Stimulated activated naive CD4-positive, alpha-beta T cell (primary cell): ENCODE measurements at regions not wholly inside any gene's neighbourhood (a gene's known extent, or its start where the extent isn't known, plus 50 kb on each side); places are given as distances from the start of the nearest gene placed in this dataset.

ENCODE experiments used
- DNase-seq, 6 experiments: peaks; one replicate each; lab custom pipeline; 2025; lab: John Stamatoyannopoulos, UW

DNA sequence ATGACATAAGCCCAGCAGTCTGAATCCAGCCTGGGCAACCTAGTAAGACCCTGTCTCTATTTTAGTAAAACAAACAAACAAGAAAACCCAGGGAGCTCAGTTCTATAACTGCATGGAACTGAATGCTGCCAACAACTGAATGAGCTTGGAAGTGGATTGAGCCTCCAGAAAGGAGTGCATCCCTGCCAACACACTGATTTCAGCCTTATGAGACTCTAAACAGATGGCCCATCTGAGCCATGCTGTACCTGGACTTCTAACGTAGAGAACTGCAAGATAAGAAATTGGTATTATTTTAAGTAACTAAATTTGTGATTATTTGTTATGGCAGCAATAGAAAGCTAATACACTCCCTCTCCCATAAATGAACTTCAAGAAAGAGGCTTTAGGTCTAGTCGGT lies 150.4 kb upstream of the RAI14 start:
- DNase-seq: no peak

DNA sequence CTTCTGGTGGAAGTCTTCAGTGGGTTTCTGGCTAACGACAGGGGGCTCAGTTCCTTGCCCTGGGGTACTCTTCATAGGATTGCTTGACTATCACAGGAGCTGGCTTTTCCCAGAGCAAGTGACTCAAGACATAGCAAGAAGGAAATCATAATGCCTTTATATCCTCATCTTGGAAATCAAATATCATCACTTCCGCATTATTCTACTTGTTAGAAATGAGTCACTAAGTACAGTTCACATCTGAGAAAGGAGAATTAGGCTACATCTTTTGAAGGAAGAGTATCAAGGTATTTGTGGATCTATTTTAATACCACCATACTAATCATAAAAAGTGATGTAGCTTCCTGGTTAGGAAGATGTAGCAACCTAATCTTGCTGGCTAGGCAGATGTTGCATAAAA lies 148.2 kb upstream of the RAI14 start:
- no peak for DNase-seq

DNA sequence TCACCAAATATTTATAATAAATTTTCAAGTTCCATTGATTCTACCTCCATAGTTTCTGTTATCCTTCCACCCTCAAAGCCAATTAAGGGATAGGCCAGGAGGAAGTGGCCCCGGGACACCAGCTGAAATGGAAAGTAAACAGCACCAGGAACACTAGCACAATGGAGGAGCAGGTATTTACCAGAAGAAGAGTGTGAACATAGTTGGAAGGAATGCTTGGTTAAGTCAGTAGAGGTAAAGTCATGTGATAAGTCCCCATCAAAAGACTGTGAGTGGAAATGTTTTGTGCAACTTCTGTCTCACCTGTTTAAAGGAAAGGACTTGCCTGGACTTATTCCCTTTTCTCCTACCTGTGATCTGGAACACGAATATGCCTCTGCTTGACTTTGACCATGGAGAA lies 146.7 kb upstream of the RAI14 start:
- DNase-seq: no peak

DNA sequence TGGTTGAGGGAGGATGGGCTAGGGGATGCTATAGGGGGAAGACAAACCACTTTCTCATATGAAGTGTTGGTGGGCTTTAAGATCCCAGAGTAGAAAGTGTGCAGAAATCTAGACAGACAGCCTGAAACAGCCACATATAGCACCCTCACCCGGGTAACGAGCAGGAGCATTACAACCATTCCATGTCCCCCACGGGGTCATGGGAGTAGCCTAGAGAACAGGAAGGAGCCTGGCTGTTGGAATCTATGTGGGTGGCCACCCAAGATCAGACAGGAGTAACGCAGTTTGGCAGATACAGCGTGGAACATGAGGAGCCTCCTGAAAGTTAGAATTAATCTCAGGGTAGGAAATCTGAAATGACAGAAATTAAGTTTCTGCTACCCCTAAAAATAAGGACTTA lies 146.1 kb upstream of the RAI14 start:
- DNase-seq: no peak

DNA sequence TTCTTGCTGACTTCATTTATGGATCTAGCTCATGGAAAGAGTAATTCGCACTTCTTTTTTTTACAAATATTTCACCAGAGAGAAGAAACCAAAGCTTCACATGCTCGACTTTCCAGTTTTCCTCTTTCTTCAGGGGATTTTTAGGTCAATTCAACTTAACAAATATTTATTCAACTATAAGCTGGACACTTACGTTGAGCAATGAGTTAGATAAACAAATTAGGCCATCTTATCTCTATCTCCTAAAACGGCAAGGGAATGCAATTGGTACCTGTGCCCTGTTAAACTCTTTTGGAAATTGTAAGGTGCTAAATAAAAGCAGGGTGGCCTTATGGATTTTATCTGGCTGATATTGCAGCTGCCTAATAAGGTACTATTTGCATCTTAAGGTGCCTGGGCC lies 145.1 kb upstream of the RAI14 start:
- DNase-seq: no peak

DNA sequence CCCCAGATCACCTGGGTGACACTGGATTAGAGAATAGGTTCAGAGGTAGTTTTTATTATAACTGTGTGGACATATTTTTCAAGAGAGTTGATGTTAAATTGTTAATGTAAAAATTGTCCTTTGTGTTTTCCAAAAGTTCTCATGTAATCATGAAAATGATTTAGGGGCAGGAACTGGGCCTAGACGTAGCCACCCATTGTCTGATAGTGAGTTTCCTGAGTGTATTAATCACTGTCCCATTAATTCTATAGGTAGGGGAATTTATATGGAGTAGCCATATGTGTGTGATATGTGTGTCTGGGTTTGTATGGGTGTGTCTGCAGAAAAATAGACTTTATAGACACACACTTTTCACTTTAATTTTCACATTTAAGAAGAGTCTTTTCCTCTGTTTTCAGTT lies 144.6 kb upstream of the RAI14 start:
- DNase-seq: no peak

DNA sequence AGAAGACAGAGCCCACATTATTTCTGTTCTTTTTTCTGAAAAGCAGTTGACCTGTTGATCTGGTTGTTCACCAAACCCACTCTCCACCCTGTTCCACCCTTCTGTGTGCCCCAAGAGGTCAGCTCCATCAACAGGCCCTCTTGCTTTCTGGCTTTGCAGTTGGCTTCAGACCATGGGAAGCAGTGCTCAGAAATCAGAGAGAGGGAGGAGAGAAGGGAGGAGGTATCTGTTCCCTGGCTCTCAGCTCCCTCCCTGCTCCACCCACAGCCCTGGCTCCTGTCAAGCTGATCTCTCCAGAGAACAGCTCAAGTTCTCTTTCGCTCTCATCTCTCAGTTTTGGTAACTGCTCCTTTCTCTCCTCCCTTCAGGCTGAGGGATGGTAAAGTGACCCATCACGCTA lies 144.2 kb upstream of the RAI14 start:
- no peak for DNase-seq

DNA sequence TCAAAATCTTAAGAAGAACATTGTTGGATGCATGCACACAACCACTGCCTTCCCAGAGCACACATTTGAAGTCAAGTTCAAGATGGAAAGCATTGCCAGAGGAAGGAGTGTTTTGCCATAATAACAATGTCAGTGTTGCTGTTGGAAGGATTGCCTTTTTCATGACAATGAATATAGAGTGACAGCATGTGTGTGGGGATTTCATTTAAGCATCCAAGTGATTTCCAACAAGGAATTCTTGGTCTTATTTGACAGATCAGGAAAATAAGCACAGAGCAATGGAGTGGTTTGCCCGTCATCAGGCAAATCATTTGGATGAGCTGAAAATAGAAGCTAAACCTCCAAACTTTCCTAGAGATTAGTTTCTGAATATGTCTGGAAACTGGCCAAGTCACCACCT lies 140.0 kb upstream of the RAI14 start:
- no peak for DNase-seq

DNA sequence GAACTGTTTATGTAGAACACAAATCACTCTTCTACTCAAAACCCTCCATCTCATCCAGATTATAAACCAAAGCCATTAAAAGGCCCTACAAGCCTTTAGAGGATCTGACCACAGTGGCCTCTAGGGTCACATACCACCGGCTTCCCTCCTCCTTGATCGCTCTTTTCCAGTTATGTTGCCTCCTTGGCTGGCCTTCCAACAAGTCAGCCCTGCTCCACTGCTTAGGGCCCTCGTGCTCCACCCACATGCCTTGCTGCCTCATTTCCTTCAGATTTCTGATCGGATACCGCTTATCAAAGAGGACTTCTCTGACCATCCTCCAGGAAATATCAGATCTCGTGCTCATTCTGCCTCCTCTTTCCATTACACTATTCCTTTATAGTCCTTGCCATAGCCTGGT lies 139.4 kb upstream of the RAI14 start:
- DNase-seq: no peak

DNA sequence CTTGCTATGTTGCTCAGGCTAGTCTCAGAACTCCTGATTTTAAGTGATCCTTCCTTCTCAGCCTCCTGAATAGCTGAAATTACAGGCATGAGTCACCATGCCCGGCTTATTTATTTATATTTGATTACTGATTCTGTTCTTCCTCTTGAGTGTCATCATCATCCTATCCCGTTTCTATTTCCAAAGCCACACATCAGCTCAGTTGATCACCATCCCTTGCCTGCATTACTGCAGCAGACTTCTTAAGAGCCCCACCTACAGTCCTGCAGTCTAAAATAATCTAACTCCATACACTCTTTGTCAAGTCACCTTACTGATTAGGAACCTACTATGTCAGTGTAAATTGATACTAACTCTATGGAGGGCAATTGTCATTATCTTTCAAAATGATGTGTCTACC lies 138.9 kb upstream of the RAI14 start:
- DNase-seq: no peak

DNA sequence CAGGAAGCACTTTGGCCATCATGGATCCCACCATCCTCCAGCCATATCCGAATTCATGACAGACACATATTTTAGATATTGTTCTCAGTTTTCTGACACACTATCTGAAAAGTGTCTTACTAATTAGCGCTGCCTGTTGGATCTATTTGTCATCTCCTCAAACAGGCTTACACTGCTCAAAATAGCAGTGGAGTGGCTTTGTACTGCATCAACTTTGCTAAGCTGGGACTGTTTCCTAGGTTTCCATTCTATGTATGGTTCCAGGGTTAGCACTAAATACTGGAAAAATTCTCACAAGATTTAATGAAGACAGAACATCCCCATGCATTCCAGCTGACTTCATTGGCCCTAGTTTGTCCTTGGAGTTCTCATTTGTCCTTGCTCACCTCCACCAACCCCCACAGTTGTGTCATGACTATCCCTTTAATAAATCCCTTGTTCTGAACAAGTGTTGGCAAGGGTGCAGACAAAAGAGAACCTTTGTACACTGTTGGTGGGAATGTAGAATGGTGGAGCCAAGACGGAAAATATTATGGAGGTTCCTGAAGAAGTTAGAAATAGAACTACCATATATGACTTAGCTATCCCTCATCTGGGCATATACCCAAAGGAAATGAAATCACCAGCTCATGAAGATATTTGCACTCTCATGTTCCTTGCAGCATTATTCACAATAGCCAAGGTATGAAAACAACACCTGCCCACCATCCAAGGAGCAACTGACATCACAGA lies 136.5 kb upstream of the RAI14 start:
- DNase-seq: no peak

DNA sequence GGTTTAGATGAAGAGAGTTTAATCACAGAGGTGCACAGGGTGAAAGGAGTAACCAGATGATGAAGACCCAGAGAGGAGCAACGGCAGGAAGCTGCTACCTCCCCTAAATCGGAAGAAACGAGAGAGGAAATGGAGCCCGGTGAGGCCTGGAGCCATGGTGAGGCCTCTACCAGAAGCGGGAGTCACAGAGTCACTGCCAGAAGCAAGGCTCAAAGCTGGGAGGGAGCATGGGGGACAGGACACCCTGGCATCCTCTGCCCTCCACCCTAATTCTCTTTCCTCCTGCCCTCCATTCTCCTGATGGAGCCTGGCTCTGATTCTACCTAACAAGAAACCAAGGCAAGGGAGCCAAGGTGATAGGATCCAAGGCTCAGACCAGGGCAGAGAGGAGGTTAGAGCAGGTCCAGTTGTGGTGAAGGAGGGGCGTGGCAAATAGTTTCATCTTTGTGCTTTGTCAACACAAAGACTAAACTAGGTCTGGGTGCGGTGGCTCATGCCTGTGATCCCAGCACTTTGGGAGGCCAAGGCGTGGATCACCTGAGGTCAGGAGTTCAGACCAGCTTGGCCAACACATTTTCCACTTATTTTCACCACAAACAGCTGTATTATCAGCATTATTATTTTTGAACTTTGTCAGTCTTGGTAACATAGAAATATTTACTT lies 134.4 kb upstream of the RAI14 start:
- DNase-seq: no peak

DNA sequence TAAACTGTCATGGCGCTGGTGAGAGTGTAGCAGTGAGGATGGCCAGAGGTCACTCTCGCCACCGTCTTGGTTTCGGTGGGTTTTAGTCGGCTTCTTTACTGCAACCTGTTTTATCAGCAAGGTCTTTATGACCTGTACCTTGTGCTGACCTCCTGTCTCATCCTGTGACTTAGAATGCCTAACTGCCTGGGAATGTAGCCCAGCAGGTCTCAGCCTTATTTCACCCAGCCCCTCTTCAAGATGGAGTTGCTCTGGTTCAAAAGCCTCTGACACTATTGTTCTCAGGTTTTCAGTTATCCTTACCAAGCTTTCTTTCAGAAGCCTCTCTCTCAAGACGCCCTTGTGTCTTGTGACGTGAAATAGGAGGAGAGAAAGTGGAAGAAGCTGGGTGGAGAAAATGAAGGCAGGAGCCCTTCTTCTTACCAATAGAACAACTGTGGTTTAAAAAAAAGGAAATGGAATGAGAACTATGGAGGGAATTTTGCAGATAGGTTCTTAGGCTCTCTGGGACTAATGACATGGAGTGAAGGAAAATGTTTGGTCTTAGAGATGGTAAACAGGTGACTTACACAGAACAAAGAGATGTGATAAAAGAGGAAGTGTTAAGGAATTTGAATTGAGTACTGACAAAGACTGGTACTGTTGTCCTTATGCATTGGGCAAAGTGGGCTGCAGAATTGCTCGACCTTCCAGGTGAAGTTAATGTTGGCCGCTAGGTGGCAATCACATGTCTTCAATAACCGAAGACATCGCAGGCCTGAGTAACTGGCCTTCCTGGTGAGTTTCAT lies 133.3 kb upstream of the RAI14 start:
- peak in 5 of 6 experiments; percentile 1 to 40 (median 17) for DNase-seq

DNA sequence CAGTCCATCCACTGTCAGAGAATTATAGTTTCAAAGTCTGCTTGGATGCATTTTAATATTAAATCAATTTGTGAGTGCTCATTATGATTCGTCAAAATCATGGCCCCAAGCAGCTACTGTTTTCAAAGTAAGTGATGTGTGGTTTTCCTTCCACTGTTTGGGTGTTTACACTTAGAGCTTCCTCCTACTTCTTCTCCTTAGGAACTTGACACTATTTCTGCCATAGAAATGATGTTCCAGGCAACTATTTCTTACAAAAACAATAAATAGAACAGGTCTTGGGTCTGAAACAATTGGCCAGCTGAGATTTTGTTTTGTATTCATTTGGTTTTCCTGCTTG lies 132.8 kb upstream of the RAI14 start:
- no peak for DNase-seq

DNA sequence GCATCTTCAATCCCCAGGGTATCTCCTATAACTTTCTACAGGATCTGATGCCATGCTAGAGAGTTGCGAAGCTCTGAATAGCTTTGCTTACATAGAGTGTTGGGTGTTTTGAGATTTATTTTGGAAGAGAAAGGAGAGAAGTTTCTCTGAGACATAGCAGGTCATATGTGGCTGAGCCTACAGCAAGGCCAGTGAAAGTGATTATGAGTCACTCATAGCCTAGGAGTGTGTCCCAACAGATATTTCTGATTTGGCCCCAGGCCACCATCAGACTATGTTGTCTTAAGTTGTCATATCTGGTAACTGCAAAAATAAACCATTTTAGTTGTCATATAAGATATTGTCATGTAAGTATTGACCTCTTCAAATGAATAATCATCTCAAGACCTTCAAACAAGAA lies 132.0 kb upstream of the RAI14 start:
- no peak for DNase-seq

DNA sequence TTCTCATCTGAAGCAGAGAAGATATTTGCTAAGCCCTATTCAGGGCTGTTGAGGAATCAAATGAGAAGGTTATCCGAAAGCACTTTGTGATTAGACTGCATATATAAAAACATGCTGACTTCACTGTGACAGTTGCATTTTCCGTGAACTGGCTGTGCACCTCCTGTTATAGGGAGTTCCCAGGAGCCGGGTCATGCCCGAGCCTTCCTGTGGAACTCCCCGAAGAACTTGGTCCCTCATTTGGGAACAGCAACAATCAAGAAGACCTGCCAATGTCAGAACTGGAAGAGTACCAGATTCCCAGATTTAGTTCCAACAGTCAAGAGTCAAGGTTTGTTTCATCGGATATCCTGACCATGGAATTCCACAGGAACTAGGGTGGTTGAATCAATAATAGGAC lies 130.4 kb upstream of the RAI14 start:
- DNase-seq: no peak

DNA sequence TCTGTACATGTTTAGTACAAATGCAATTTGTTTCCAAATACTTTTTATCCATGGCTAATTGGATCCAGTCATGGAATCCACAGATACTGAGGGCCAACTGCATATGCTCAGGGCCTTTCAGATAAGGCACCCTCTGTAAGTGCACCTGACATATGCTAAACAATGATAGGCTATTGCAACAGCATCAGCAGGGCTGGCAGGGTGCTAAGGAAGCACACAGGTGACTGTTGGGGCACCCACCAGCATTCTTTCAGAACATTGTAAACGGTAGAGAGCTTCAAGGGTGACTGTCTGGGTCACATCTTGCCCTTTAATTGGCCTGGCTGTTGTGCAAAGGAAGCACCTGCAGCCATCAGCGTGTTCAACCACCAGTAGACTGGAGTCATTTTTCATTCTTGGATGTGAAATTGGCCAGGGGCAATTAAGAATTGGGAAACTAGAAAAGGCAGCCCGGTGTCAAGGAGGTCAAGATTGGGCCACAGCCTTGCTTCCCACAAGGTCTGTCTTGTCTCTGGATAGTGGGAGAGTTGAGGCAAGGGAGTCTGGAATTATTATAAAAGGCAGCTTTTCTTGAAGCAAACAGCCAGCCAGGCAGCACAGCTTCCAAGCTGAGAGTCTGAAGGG lies 129.3 kb upstream of the RAI14 start:
- no peak for DNase-seq

DNA sequence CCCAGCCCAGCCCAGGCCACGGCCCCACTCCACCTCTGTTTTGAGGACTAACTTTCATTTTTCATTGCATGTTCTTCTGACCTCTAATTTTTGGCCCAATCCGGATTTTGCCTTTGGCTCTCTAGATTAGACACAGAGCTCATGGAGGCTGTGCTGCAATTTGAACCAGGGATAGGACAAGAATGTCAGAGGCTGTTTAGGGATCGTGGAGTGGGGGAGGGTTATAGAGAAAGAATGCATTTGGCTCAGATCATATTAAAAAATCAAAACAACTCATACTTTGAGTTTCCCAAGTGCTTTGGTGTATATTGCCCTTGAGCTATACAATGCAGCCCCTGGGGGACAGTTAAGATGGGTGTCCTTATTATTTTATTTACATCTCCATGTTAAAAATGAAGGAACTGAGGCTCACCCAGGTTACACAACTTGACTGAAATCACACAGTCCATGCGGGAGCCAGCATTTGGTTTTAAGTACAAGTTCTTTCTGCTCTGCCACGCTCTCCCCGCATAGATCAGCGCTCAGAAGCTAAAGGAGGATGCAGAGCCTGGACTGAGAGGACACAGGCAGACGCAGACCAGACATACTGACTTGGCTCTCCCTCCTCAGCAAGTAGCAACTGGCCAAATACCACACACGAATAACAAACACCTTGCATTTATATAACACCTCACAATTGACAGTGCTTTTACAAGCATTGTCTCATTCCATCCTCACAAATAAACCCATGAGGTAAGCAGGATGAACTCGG lies 126.4 kb upstream of the RAI14 start:
- DNase-seq: no peak

DNA sequence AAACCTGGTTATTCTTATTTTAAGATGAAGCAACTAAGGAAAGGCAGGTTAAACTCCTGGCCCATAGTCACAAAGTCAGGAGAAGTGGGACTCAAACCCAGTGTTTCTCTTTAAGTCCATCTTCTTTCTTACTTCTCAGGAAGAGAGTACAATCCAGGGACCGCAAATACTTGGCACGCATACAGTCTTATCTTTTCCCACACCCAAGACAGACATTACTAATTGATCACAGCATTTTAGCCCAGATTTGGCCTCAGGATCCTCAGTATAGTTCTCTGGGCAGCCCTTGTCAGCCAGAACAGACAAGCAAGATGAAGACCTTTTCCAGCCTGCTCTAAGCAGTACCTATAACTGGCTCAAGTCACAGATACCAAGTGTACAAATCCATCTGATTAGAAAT lies 125.5 kb upstream of the RAI14 start:
- DNase-seq: no peak

DNA sequence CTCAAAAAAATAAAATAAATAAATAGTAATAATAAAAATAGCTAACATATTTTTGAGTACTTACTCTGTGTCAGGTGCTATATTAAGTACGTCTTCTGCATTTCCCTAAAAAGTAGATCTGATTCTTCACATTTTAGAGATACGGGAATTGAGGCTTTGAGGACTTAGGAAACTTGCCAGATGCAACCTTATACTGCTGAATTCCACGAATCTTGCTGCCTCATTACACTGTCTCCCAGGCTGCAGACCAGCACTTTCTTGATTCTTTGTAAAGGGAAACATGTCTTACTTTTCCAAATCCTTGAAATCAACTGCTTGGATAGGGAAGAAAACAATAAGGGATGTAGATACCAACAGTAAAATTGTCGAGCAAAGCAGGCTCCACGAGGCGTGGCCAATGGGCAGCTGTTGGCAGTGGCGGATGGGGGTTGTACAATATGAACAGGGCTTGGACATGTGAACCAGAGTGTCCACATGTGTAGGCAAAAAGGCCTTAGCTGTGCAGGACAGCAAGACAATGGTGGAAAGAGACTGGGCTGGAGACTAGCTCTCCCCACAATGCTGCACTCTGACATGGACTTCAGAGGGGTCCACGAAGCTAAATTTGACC lies 124.3 kb upstream of the RAI14 start:
- no peak for DNase-seq

DNA sequence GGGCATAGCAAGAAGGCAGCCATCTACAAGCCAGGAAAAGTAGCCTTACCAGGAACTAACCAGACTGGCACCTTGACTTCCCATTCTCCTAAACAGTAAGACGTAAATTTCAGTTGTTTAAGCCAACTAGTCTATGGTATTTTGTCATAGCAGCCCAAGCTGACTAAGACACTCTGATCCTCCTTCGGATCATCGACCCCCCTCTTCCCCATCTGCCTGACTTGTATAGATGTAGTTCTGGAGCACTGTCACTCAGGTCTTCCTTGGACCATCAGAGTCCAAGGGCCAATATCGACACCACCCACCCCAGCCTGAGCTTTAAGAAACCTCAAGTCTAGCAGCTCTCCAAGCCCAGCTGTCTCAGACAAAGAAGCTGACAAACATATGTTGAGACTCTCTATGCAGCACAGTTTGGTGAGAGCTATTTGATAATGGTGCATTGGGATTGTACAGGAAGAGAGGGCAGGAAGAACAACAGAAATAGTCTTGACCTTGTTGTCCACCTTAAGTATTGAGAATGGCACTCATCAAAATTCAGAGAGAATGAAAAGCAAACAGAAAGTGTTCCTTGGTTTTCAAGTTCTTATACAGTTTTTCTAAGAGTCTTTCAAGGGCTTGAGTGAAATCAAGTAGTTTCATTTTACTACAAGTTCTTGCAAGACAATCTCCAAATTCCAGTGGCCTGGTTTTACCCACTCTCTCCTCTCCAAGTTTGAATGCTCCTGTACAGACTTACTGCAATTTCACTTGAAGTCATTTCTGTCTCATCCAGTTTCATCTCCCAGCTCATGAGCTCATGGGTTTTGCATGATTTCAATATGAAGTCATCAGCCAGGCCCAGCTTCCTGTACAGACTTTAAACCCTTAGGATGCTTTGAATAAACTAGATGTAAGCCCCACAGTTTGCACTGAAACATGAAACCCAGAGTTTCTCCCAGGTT lies 122.3 kb upstream of the RAI14 start:
- DNase-seq: no peak
